ENCODE measurements at regions not wholly inside any gene's neighbourhood (a gene's known extent, or its start where the extent isn't known, plus 50 kb on each side); places are given as distances from the start of the nearest gene placed in this dataset.
A peak's percentile ranks its signal among the peaks of the same experiment; 100 is the strongest.

GRCh38 chr10:36280890-36281499 is 638.9 kb upstream of the FZD8 start:
- DNase-seq (ENCODE audit: low read depth): no peak
- TF ChIP-seq, protein P1, sequence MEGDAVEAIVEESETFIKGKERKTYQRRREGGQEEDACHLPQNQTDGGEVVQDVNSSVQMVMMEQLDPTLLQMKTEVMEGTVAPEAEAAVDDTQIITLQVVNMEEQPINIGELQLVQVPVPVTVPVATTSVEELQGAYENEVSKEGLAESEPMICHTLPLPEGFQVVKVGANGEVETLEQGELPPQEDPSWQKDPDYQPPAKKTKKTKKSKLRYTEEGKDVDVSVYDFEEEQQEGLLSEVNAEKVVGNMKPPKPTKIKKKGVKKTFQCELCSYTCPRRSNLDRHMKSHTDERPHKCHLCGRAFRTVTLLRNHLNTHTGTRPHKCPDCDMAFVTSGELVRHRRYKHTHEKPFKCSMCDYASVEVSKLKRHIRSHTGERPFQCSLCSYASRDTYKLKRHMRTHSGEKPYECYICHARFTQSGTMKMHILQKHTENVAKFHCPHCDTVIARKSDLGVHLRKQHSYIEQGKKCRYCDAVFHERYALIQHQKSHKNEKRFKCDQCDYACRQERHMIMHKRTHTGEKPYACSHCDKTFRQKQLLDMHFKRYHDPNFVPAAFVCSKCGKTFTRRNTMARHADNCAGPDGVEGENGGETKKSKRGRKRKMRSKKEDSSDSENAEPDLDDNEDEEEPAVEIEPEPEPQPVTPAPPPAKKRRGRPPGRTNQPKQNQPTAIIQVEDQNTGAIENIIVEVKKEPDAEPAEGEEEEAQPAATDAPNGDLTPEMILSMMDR (IDR thresholded peaks at IDR 0.05; ENCODE audit: low read length, missing control alignments): no peak
- no peak overlapping the region for H3K4me3 ChIP-seq (replicated peaks; ENCODE audit: low read depth, low read length)

- DNase-seq (ENCODE audit: low read depth): peak; percentile 30
- H3K4me3 ChIP-seq (replicated peaks; ENCODE audit: low read depth, low read length): no peak overlapping the region
- TF ChIP-seq, protein P1 (IDR thresholded peaks at IDR 0.05; ENCODE audit: low read length, missing control alignments): no peak
These were observed 638.2 kb upstream of the FZD8 start for GRCh38 chr10:36280321-36280741.

- TF ChIP-seq, protein P1 (IDR thresholded peaks at IDR 0.05; ENCODE audit: low read length, missing control alignments): no peak
- no peak overlapping the region for H3K4me3 ChIP-seq (replicated peaks; ENCODE audit: low read depth, low read length)
- DNase-seq (ENCODE audit: low read depth): peak; percentile 8
These were observed 636.1 kb upstream of the FZD8 start for GRCh38 chr10:36278176-36278575.

DNA sequence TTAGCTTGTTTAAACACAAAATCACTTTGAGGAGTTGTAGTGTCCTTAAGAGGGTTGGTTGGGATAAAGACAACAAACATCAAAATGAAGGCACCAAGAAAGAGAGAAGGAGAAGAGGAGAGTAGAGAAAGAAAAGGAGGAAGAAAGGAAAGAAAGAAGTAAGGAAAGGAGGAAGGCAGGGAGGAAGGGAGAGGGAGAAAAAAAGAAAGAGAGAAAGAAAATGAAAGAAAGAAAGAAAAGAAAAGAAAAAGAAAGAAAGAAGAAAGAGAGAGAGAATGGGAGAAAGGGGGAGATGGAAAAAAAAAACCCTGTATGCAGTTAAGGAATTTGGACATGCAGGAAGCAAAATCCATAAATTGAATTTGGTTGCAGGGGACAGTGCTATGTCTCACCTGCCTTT is 635.4 kb upstream of the FZD8 start:
- H3K4me3 ChIP-seq (replicated peaks; ENCODE audit: low read depth, low read length): no peak overlapping the region
- DNase-seq (ENCODE audit: low read depth): no peak
- TF ChIP-seq, protein P1 (IDR thresholded peaks at IDR 0.05; ENCODE audit: low read length, missing control alignments): no peak

GRCh38 chr10:36271627-36272340 is 629.7 kb upstream of the FZD8 start:
- DNase-seq (ENCODE audit: low read depth): no peak
- TF ChIP-seq, protein P1 (IDR thresholded peaks at IDR 0.05; ENCODE audit: low read length, missing control alignments): no peak
- H3K4me3 ChIP-seq (replicated peaks; ENCODE audit: low read depth, low read length): no peak overlapping the region

DNA sequence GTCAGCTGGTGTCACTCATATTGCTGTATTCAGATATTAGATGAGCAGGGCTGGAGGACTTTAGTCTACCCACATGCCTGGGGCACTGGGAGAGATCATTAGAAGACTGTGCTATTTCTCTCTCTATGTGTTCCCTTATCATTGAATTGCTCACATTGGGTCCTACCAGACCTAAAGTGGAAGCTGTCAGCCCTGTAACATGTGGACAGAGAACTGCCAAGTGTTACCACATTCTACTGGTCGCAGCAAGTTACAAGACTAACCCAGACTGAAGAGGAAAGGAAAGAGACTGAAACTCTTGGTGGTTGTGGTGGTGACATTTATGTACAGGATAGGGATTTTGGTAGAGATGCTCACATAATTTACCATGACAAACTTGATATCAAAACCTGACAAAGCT is 627.1 kb upstream of the FZD8 start:
- TF ChIP-seq, protein P1 (IDR thresholded peaks at IDR 0.05; ENCODE audit: low read length, missing control alignments): no peak
- H3K4me3 ChIP-seq (replicated peaks; ENCODE audit: low read depth, low read length): no peak overlapping the region
- DNase-seq (ENCODE audit: low read depth): no peak

DNA sequence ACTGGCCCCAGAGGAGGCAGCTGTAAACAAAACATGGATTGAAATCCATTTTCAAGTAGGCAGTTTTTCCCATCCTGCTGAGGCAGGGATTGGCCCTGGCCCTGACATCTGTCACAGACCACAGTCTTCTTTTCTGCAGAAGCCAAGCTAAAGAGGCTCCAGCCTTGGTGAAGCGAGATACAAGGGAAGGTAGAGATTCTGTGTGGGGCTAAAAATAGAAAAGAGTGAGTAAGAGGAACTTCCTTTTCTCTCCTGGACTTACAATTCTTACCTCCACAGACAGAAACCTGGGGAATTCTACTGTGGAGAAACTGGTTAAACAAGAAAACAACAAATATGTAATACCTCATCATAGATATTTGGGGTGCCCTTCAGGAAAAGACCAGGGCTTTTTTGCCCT is 624.8 kb upstream of the FZD8 start:
- DNase-seq (ENCODE audit: low read depth): no peak
- TF ChIP-seq, protein P1 (IDR thresholded peaks at IDR 0.05; ENCODE audit: low read length, missing control alignments): no peak
- no peak overlapping the region for H3K4me3 ChIP-seq (replicated peaks; ENCODE audit: low read depth, low read length)
